PC-3 (cell line): ENCODE measurements at regions not wholly inside any gene's neighbourhood (a gene's known extent, or its start where the extent isn't known, plus 50 kb on each side); places are given as distances from the start of the nearest gene placed in this dataset.

Source experiments
- ATAC-seq: fragments of 200-7000 bp; cut with Tn5 transposase; 2 replicates; pipeline ENCODE4 v1.9.1; 2020; ENCODE audit warnings: mild to moderate bottlenecking, moderate library complexity
- BruUV-seq: library from RNA; stranded (reverse); fragments of 400-500 nt; replicated peaks from 2 replicates; lab custom pipeline; 2021; lab: Mats Ljungman, UMichigan
- CTCF ChIA-PET: fragments of 300-600 bp; sonication (Branson Sonifier 250); formaldehyde crosslinking; loops from one replicate; lab custom pipeline; 2022; ENCODE audit warnings: antibody characterized with exemption; lab: Charles Lee
- POLR2A ChIA-PET: fragments of 300-600 bp; sonication (Branson Sonifier 250); formaldehyde crosslinking; loops from one replicate; lab custom pipeline; 2022; ENCODE audit warnings: antibody characterized with exemption; ENCODE audit not compliant: unreplicated experiment; lab: Charles Lee
- DNase-seq: peaks from one replicate; pipeline ENCODE4 v3.0.0-alpha.2; 2015
- H2AFZ ChIP-seq: fragments of 300-600 bp; sonication (generic); 2 replicates; pipeline ENCODE4 v1.6.0; 2016; ENCODE audit warnings: antibody characterized with exemption, low read length
- H3F3A ChIP-seq: fragments of 300-600 bp; sonication (generic); one replicate; pipeline ENCODE4 v1.6.0; 2017; ENCODE audit warnings: antibody characterized with exemption, low read length, control low read depth, mild to moderate bottlenecking; ENCODE audit not compliant: unreplicated experiment
- H3K27ac ChIP-seq: fragments of 300-600 bp; sonication (generic); 2 replicates; pipeline ENCODE4 v1.5.1; 2016; ENCODE audit warnings: mild to moderate bottlenecking, low read length
- H3K27me3 ChIP-seq: fragments of 300-600 bp; sonication (generic); 2 replicates; pipeline ENCODE4 v1.6.1; 2016; ENCODE audit warnings: low read length, mixed read lengths
- H3K36me3 ChIP-seq: fragments of 300-600 bp; sonication (generic); 2 replicates; pipeline ENCODE4 v1.6.1; 2016; ENCODE audit warnings: low read depth, mixed run types, low read length, mixed read lengths
- H3K4me1 ChIP-seq: fragments of 300-600 bp; sonication (generic); 2 replicates; pipeline ENCODE4 v1.5.1; 2016; ENCODE audit warnings: low read length; ENCODE audit not compliant: insufficient read depth
- H3K4me2 ChIP-seq: fragments of 300-600 bp; sonication (generic); 2 replicates; pipeline ENCODE4 v1.6.0; 2016; ENCODE audit warnings: low read length
- H3K4me3 ChIP-seq: fragments of 300-600 bp; sonication (generic); 2 replicates; pipeline ENCODE4 v1.5.1; 2016; ENCODE audit warnings: mild to moderate bottlenecking, low read length, mixed read lengths
- H3K79me2 ChIP-seq: fragments of 300-600 bp; sonication (generic); 2 replicates; pipeline ENCODE4 v1.6.1; 2017; ENCODE audit warnings: low read length, mixed read lengths
- H3K9ac ChIP-seq: fragments of 300-600 bp; sonication (generic); 2 replicates; pipeline ENCODE4 v1.6.0; 2016; ENCODE audit warnings: mild to moderate bottlenecking, low read length
- H3K9me2 ChIP-seq: fragments of 300-600 bp; sonication (generic); replicated peaks from 2 replicates; pipeline ENCODE4 v1.6.1; 2016; ENCODE audit warnings: mixed run types, low read length, mixed read lengths
- H3K9me3 ChIP-seq: fragments of 300-600 bp; sonication (generic); 2 replicates; pipeline ENCODE4 v1.6.1; 2016; ENCODE audit warnings: low read length, mixed read lengths
- H4K20me1 ChIP-seq: fragments of 300-600 bp; sonication (generic); 2 replicates; pipeline ENCODE4 v1.6.1; 2016; ENCODE audit warnings: low read length, mixed read lengths
- EZH2 ChIP-seq: fragments of 300-600 bp; sonication (generic); IDR thresholded peaks from one replicate; pipeline ENCODE4 v1.6.1; 2017; ENCODE audit warnings: antibody characterized with exemption, mild to moderate bottlenecking, low read length; ENCODE audit not compliant: unreplicated experiment
- EZH2phosphoT487 ChIP-seq: fragments of 300-600 bp; sonication (generic); IDR thresholded peaks from 2 replicates; pipeline ENCODE4 v1.6.1; 2018; ENCODE audit warnings: mild to moderate bottlenecking, antibody characterized with exemption, low read length, borderline replicate concordance
- intact Hi-C: fragments of 100-400 bp; cut with micrococcal nuclease; formaldehyde crosslinking; loops from 2 replicates; pipeline ENCODE4 v1.9.0; 2023
- TF ChIP-seq, protein P1 (sequence below): fragments of 300-600 bp; sonication (generic); conservative IDR thresholded peaks from 2 replicates; pipeline ENCODE4 v1.5.1; 2017; ENCODE audit warnings: antibody characterized with exemption, low read depth, mild to moderate bottlenecking, low read length

DNA sequence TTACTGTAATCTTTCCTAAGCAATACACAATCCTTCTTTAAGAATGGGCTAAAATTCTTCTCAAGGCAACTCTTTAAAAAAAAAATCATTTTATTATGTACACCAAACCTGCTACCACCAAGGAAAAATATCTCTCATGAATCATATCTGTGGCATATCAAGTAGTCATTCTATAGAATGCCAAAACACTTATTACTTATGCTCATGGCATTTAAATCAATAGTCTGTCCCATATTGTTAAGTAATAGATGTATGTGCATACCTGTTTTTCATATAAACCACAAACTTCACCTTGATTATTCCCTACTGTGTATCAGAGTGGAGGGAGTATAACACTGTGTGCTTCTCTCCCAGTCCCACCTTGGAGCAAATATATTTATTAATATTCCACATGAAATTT, 95.8 kb upstream of the SETBP1 start:
- H3K4me3 ChIP-seq, result no peak overlapping the region
- H2AFZ ChIP-seq, result no peak overlapping the region
- H3K27me3 ChIP-seq, result no peaks in the 10 kb centered on the region
- no peaks in the 10 kb centered on the region for H3K9me2 ChIP-seq
- H3K9ac ChIP-seq, result no peak overlapping the region
- no peaks in the 10 kb centered on the region for H3K36me3 ChIP-seq
- no peaks in the 10 kb centered on the region for H3K9me3 ChIP-seq
- no peak overlapping the region for H3K27ac ChIP-seq
- peaks cover 15% of the 10 kb centered on the region for H3K4me1 ChIP-seq
- H4K20me1 ChIP-seq, result no peaks in the 10 kb centered on the region
- no peaks in the 10 kb centered on the region for H3F3A ChIP-seq
- TF ChIP-seq EZH2phosphoT487 (no peak), EZH2 (no peak)
- TF ChIP-seq, protein P1, sequence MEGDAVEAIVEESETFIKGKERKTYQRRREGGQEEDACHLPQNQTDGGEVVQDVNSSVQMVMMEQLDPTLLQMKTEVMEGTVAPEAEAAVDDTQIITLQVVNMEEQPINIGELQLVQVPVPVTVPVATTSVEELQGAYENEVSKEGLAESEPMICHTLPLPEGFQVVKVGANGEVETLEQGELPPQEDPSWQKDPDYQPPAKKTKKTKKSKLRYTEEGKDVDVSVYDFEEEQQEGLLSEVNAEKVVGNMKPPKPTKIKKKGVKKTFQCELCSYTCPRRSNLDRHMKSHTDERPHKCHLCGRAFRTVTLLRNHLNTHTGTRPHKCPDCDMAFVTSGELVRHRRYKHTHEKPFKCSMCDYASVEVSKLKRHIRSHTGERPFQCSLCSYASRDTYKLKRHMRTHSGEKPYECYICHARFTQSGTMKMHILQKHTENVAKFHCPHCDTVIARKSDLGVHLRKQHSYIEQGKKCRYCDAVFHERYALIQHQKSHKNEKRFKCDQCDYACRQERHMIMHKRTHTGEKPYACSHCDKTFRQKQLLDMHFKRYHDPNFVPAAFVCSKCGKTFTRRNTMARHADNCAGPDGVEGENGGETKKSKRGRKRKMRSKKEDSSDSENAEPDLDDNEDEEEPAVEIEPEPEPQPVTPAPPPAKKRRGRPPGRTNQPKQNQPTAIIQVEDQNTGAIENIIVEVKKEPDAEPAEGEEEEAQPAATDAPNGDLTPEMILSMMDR, result no peak
- intact Hi-C loops, result no loop called here
- peak; percentile 61 for DNase-seq
- ATAC-seq, result peak; percentile 48
- ChIA-PET POLR2A (no interaction called here), CTCF (no interaction called here)
- no TSS peak for BruUV-seq
- H3K4me2 ChIP-seq, result no peak overlapping the region
- no peaks in the 10 kb centered on the region for H3K79me2 ChIP-seq

DNA sequence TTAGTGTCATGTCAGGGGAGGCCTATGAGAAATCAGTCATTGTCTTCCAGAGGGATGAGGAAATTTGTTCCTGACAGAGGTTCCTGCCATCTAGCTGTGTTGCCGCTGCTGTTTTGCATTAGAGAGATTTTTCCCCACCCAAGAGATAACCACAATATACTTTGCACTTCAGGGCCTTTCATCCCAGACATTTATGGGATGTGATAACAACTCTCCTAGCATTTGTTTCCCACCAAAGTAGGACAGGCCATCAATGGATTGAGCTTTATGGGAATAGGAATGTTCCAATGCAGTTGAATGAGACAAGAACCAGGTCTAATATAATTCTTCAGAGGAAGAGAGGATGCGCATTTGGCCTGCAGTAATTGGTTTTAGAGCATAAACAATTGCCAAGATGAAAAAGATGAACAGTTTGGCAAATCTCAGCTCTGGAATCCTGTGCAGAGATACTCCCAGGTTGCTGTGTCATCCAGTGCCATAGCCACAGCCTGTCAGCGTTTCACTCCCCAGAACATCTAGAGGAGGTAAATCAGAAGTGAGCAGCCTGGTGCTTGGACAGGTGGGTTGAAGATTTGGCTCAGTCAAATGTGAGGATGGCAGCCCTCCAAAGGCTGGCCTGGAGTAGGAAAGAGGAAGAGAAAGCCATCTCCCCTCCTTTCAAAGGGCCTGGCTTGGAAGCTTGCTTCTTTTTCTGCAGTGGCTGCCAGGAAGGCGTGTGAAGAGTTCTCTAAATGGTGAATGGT, 93.7 kb upstream of the SETBP1 start:
- intact Hi-C loops, result no loop called here
- POLR2A ChIA-PET, result no interaction called here
- no peak for ATAC-seq

DNA sequence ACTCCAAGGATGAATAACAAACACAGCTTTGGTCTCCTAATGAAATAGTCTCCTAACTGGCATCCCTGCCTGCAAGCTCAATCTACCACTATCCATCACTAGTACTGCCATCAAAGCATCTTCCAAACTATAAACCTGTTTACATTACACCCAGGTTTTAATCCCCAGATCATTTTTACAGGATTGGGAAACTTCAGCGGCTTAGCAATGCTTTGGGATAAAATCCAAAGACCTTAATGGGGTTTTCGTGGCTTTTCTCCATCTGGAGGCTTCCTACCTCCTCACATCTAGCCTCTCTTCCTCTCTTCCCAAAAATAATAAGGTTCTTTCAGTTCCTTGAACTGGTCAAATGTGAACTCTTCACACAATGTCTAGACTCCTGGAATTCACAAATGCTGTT, 92.2 kb upstream of the SETBP1 start:
- Histone ChIP-seq H3F3A (no peaks in the 10 kb centered on the region), H3K4me1 (peaks cover 18% of the 10 kb centered on the region), H3K9ac (no peak overlapping the region), H3K79me2 (no peaks in the 10 kb centered on the region), H3K9me3 (no peaks in the 10 kb centered on the region), H3K27ac (no peak overlapping the region), H4K20me1 (no peaks in the 10 kb centered on the region), H3K27me3 (no peaks in the 10 kb centered on the region), H2AFZ (no peak overlapping the region), H3K4me2 (no peak overlapping the region), H3K9me2 (no peaks in the 10 kb centered on the region), H3K4me3 (no peak overlapping the region), H3K36me3 (no peaks in the 10 kb centered on the region)
- TF ChIP-seq, protein P1, result no peak
- no peak for TF ChIP-seq EZH2phosphoT487
- ChIA-PET CTCF (no interaction called here), POLR2A (no interaction called here)
- intact Hi-C loops, result no loop called here
- no peak for ATAC-seq
- no peak for DNase-seq
- BruUV-seq, result no TSS peak

More for the DNA sequence above, 93.7 kb upstream of the SETBP1 start:
- Histone ChIP-seq H3F3A (no peaks in the 10 kb centered on the region), H3K9ac (no peak overlapping the region), H3K27ac (no peak overlapping the region), H3K27me3 (no peaks in the 10 kb centered on the region), H3K36me3 (no peaks in the 10 kb centered on the region), H3K4me2 (no peak overlapping the region), H3K9me2 (no peaks in the 10 kb centered on the region), H3K4me3 (no peak overlapping the region), H4K20me1 (no peaks in the 10 kb centered on the region), H3K4me1 (peaks cover 18% of the 10 kb centered on the region), H3K79me2 (no peaks in the 10 kb centered on the region), H2AFZ (no peak overlapping the region), H3K9me3 (no peaks in the 10 kb centered on the region)
- no peak for DNase-seq
- CTCF ChIA-PET, result no interaction called here
- BruUV-seq, result no TSS peak
- TF ChIP-seq EZH2phosphoT487 (no peak), EZH2 (no peak)
- TF ChIP-seq, protein P1, result no peak
